Hepatocyte (in vitro differentiated cells): ENCODE measurements at regions not wholly inside any gene's neighbourhood (a gene's known extent, or its start where the extent isn't known, plus 50 kb on each side); places are given as distances from the start of the nearest gene placed in this dataset.
A peak's percentile ranks its signal among the peaks of the same experiment; 100 is the strongest.

Source experiments
- DNase-seq: peaks from one replicate; pipeline ENCODE4 v3.0.0-alpha.2; 2016; ENCODE audit warnings: low spot score
- H2AFZ ChIP-seq: fragments of 200-600 bp; sonication (generic); 2 replicates; pipeline ENCODE4 v1.6.0; 2016; ENCODE audit warnings: antibody characterized with exemption, mild to moderate bottlenecking
- H3K27ac ChIP-seq: fragments of 200-600 bp; sonication (generic); 2 replicates; pipeline ENCODE4 v1.5.1; 2016; ENCODE audit warnings: mild to moderate bottlenecking
- H3K27me3 ChIP-seq: fragments of 200-600 bp; sonication (generic); 2 replicates; pipeline ENCODE4 v1.6.1; 2016
- H3K36me3 ChIP-seq: fragments of 200-600 bp; sonication (generic); replicated peaks from 2 replicates; pipeline ENCODE4 v1.5.1; 2016; ENCODE audit warnings: low read depth; ENCODE audit not compliant: insufficient read depth
- H3K4me1 ChIP-seq: fragments of 200-600 bp; sonication (generic); 2 replicates; pipeline ENCODE4 v1.5.1; 2016; ENCODE audit warnings: mild to moderate bottlenecking, moderate library complexity; ENCODE audit not compliant: insufficient read depth
- H3K4me2 ChIP-seq: fragments of 200-600 bp; sonication (generic); 2 replicates; pipeline ENCODE4 v1.6.0; 2016
- H3K4me3 ChIP-seq: fragments of 200-600 bp; sonication (generic); 2 replicates; pipeline ENCODE4 v1.5.1; 2016; ENCODE audit warnings: mild to moderate bottlenecking
- H3K79me2 ChIP-seq: fragments of 200-600 bp; sonication (generic); 2 replicates; pipeline ENCODE4 v1.6.0; 2017; ENCODE audit warnings: mild to moderate bottlenecking
- H3K9me2 ChIP-seq: fragments of 200-600 bp; sonication (generic); replicated peaks from 2 replicates; pipeline ENCODE4 v1.6.0; 2017; ENCODE audit warnings: mild to moderate bottlenecking; ENCODE audit not compliant: insufficient read depth
- H3K9me3 ChIP-seq: fragments of 200-600 bp; sonication (generic); 2 replicates; pipeline ENCODE4 v1.5.1; 2016; ENCODE audit warnings: low read depth, mild to moderate bottlenecking
- H4K20me1 ChIP-seq: fragments of 200-600 bp; sonication (generic); 2 replicates; pipeline ENCODE4 v1.6.0; 2016; ENCODE audit warnings: mild to moderate bottlenecking; ENCODE audit not compliant: insufficient read depth, poor library complexity, severe bottlenecking
- EZH2 ChIP-seq: fragments of 200-600 bp; sonication (generic); IDR thresholded peaks from 2 replicates; pipeline ENCODE4 v1.6.1; 2016; ENCODE audit warnings: antibody characterized with exemption, mild to moderate bottlenecking, borderline replicate concordance
- EZH2phosphoT487 ChIP-seq: fragments of 200-600 bp; sonication (generic); IDR thresholded peaks from one replicate; pipeline ENCODE4 v1.6.1; 2018; ENCODE audit warnings: antibody characterized with exemption, mild to moderate bottlenecking, low read depth, moderate library complexity; ENCODE audit not compliant: unreplicated experiment, severe bottlenecking
- WGBS: methylation state at CpG from one replicate; pipeline ENCODE4 v1.1.6; 2016; ENCODE audit warnings: low lambda C conversion rate; ENCODE audit errors: missing lambda C conversion rate; 5-methylcytosine and 5-hydroxymethylcytosine counted together
- TF ChIP-seq, protein P1 (sequence below): fragments of 200-600 bp; sonication (generic); IDR thresholded peaks from 2 replicates; pipeline ENCODE4 v1.5.1; 2016; ENCODE audit warnings: antibody characterized with exemption, mild to moderate bottlenecking; ENCODE audit not compliant: poor library complexity

DNA sequence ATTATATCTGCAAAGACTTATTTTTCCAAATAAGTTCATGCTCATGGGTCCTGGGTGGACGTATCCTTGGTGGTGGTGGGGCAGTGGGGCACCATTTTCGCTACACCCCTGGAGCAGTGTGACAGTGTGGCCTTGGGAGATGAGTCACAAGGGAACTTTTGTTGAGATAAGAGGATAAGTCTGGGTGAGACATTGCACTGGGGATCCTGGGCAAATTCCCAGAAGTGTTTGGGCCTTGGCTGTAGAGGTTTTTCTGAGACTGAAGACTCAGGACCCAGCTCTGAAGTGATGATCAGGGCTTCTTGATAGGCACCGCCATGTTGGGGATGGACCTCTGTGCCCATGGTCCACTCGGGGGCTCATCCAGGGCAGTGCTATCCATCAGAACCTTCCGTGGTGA lies 149.4 kb downstream of the MACROH2A1 start:
- no peaks in the 10 kb centered on the region for H3K9me2 ChIP-seq
- no peak overlapping the region for H2AFZ ChIP-seq
- no peaks in the 10 kb centered on the region for H4K20me1 ChIP-seq
- peaks cover 21% of the 10 kb centered on the region for H3K4me1 ChIP-seq
- H3K27ac ChIP-seq = no peak overlapping the region
- H3K4me3 ChIP-seq = no peak overlapping the region
- no peaks in the 10 kb centered on the region for H3K27me3 ChIP-seq
- TF ChIP-seq EZH2 = no peak
- no peak for TF ChIP-seq EZH2phosphoT487
- TF ChIP-seq, protein P1, sequence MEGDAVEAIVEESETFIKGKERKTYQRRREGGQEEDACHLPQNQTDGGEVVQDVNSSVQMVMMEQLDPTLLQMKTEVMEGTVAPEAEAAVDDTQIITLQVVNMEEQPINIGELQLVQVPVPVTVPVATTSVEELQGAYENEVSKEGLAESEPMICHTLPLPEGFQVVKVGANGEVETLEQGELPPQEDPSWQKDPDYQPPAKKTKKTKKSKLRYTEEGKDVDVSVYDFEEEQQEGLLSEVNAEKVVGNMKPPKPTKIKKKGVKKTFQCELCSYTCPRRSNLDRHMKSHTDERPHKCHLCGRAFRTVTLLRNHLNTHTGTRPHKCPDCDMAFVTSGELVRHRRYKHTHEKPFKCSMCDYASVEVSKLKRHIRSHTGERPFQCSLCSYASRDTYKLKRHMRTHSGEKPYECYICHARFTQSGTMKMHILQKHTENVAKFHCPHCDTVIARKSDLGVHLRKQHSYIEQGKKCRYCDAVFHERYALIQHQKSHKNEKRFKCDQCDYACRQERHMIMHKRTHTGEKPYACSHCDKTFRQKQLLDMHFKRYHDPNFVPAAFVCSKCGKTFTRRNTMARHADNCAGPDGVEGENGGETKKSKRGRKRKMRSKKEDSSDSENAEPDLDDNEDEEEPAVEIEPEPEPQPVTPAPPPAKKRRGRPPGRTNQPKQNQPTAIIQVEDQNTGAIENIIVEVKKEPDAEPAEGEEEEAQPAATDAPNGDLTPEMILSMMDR = no peak
- WGBS = 90% methylated on average over 5 of the region's 5 CpGs
- H3K36me3 ChIP-seq = no peaks in the 10 kb centered on the region
- no peaks in the 10 kb centered on the region for H3K9me3 ChIP-seq
- DNase-seq = no peak
- H3K4me2 ChIP-seq = no peak overlapping the region
- no peaks in the 10 kb centered on the region for H3K79me2 ChIP-seq

DNA sequence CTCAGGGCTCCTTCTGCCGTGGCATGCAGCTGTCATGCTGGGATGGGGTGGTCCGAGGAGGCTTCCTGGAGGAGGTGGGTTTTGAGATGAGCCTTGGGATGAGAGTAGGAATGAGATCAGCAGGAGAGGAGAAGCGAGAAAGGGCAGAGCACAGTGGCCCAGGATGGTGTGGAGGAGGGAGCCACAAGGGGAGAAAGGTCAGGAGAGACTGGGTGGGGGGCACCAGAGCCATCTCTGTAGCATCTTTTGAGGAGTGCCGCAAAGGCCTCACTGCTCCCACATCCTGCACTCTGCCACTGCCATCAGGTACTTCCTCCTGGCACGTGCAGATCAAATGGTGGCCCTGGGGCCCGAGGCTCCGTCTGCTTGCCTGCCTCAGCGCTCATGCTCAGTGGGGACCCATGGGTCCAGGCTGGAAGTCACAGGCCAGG lies 150.2 kb downstream of the MACROH2A1 start:
- TF ChIP-seq EZH2phosphoT487 (no peak), EZH2 (no peak)
- TF ChIP-seq, protein P1 = no peak
- Histone ChIP-seq H3K4me1 (peaks cover 27% of the 10 kb centered on the region), H3K4me3 (no peak overlapping the region), H3K27me3 (no peaks in the 10 kb centered on the region), H3K27ac (no peak overlapping the region), H3K79me2 (no peaks in the 10 kb centered on the region), H3K4me2 (no peak overlapping the region), H3K9me2 (no peaks in the 10 kb centered on the region), H3K9me3 (no peaks in the 10 kb centered on the region), H2AFZ (no peak overlapping the region), H4K20me1 (no peaks in the 10 kb centered on the region), H3K36me3 (no peaks in the 10 kb centered on the region)
- DNase-seq = no peak
- WGBS = 96% methylated on average over 8 of the region's 8 CpGs

GRCh38 chr5:135246923-135247795 lies 151.9 kb downstream of the MACROH2A1 start:
- Histone ChIP-seq H3K27me3 (no peaks in the 10 kb centered on the region), H3K4me3 (no peak overlapping the region), H3K79me2 (no peaks in the 10 kb centered on the region), H3K36me3 (no peaks in the 10 kb centered on the region), H2AFZ (no peak overlapping the region), H3K9me2 (no peaks in the 10 kb centered on the region), H4K20me1 (no peaks in the 10 kb centered on the region), H3K27ac (peak overlapping the region; percentile 56), H3K9me3 (no peaks in the 10 kb centered on the region), H3K4me1 (peaks cover 41% of the 10 kb centered on the region), H3K4me2 (peak overlapping the region; percentile 48)
- WGBS = 51% methylated on average over 28 of the region's 28 CpGs
- DNase-seq = peak; percentile 79
- TF ChIP-seq, protein P1 = no peak
- TF ChIP-seq EZH2phosphoT487 (no peak), EZH2 (no peak)

- DNase-seq = no peak
- TF ChIP-seq, protein P1 = no peak
- no peak for TF ChIP-seq EZH2
- no peak for TF ChIP-seq EZH2phosphoT487
- H3K4me2 ChIP-seq = peak overlapping the region; percentile 48
- no peaks in the 10 kb centered on the region for H3K9me3 ChIP-seq
- H3K4me3 ChIP-seq = no peak overlapping the region
- H3K9me2 ChIP-seq = no peaks in the 10 kb centered on the region
- 65% methylated on average over 5 of the region's 5 CpGs for WGBS
- peaks cover 46% of the 10 kb centered on the region for H3K4me1 ChIP-seq
- H3K27ac ChIP-seq = peak overlapping the region; percentile 56
- no peak overlapping the region for H2AFZ ChIP-seq
- no peaks in the 10 kb centered on the region for H4K20me1 ChIP-seq
- no peaks in the 10 kb centered on the region for H3K27me3 ChIP-seq
- no peaks in the 10 kb centered on the region for H3K79me2 ChIP-seq
- H3K36me3 ChIP-seq = no peaks in the 10 kb centered on the region
Observed at GRCh38 chr5:135246605-135246922, 152.5 kb downstream of the MACROH2A1 start.
